K562 (cell line): ENCODE measurements at regions not wholly inside any gene's neighbourhood (a gene's known extent, or its start where the extent isn't known, plus 50 kb on each side); places are given as distances from the start of the nearest gene placed in this dataset.

Experiments
- ATAC-seq: fragments of 200-7000 bp; cut with Tn5 transposase; 3 replicates; pipeline ENCODE4 v1.9.1; 2020; ENCODE audit warnings: moderate library complexity
- BruUV-seq: library from RNA; stranded (reverse); fragments of 400-500 nt; replicated peaks from 2 replicates; lab custom pipeline; 2021; lab: Mats Ljungman, UMichigan
- CTCF ChIA-PET: fragments of 300-600 bp; formaldehyde crosslinking; extraction: SDS; loops from one replicate; lab custom pipeline; 2021; ENCODE audit warnings: low intra/inter-chr PET ratio; lab: Yijun Ruan, JAX
- POLR2A ChIA-PET: fragments of 300-600, 350-650 bp; sonication (Branson Sonifier 250); formaldehyde crosslinking; extraction: SDS; loops from one replicate; lab custom pipeline; 2021; ENCODE audit warnings: antibody characterized with exemption, inconsistent platforms; lab: Yijun Ruan, JAX
- DNase-seq, 4 experiments: peaks; one replicate each; pipeline versions ENCODE4 v3.0.0 to v3.0.0-alpha.2; 2011 to 2018; ENCODE audit warnings: low spot score in 3 of 4, mixed read lengths in 3 of 4; ENCODE audit errors: extremely low read depth in 1 of 4
- FAIRE-seq: peaks from 2 replicates; lab custom pipeline; 2011; peaks lifted over from hg19 to GRCh38; lab: Jason Lieb, UNC
- H2AFZ ChIP-seq: 2 replicates; pipeline ENCODE4 v1.6.0; 2011; ENCODE audit warnings: low read depth, low read length, control low read depth, inconsistent platforms
- H3K27ac ChIP-seq: fragments of 200-600 bp; 3 replicates; pipeline ENCODE4 v1.8.0; 2011; ENCODE audit warnings: low read depth, mild to moderate bottlenecking, control low read depth, inconsistent platforms, low read length, moderate library complexity, mixed read lengths; ENCODE audit errors: extremely low read depth
- H3K27me3 ChIP-seq, 2 experiments: fragments of 300-600 bp in 1 of 2; 2 replicates in 1 of 2; 3 replicates in 1 of 2; pipeline versions ENCODE4 v1.6.0 to v1.8.0; 2011; ENCODE audit warnings: inconsistent platforms in 2 of 2, low read length in 2 of 2, mild to moderate bottlenecking in 1 of 2, mixed read lengths in 1 of 2, moderate library complexity in 1 of 2; ENCODE audit not compliant: control insufficient read depth in 2 of 2, insufficient read depth in 2 of 2
- H3K36me3 ChIP-seq: fragments of 300-600 bp; 3 replicates; pipeline ENCODE4 v1.8.0; 2011; ENCODE audit warnings: mild to moderate bottlenecking, low read length, inconsistent platforms; ENCODE audit not compliant: control insufficient read depth, insufficient read depth
- H3K4me1 ChIP-seq, 2 experiments: fragments of 200-600 bp in 1 of 2; replicated peaks in 1 of 2; 2 replicates in 1 of 2; 3 replicates in 1 of 2; pipeline versions ENCODE4 v1.5.1 to v1.8.0; 2011; ENCODE audit warnings: inconsistent platforms in 2 of 2, low read length in 2 of 2, mild to moderate bottlenecking in 1 of 2, mixed read lengths in 1 of 2, moderate library complexity in 1 of 2; ENCODE audit not compliant: control insufficient read depth in 2 of 2, insufficient read depth in 2 of 2
- H3K4me2 ChIP-seq: 2 replicates; pipeline ENCODE4 v1.6.1; 2011; ENCODE audit warnings: low read length, control low read depth, inconsistent platforms, mixed read lengths; ENCODE audit not compliant: insufficient read depth
- H3K4me3 ChIP-seq: fragments of 200-600 bp; sonication (generic), shearing (Covaris generic); 2 replicates; pipeline ENCODE4 v1.5.1; 2016; ENCODE audit warnings: control low read depth, inconsistent platforms
- H3K79me2 ChIP-seq: fragments of 200-600 bp; 3 replicates; pipeline ENCODE4 v1.8.0; 2011; ENCODE audit warnings: low read length, inconsistent platforms; ENCODE audit not compliant: control insufficient read depth, insufficient read depth
- H3K9ac ChIP-seq, 2 experiments: 2 replicates each; pipeline versions ENCODE4 v1.6.0 to v1.6.1; 2011; ENCODE audit warnings: low read depth in 2 of 2, low read length in 2 of 2, control low read depth in 1 of 2, inconsistent platforms in 1 of 2, mild to moderate bottlenecking in 1 of 2, mixed read lengths in 1 of 2; ENCODE audit not compliant: insufficient read depth in 1 of 2
- H3K9me1 ChIP-seq: one replicate; pipeline ENCODE4 v1.6.0; 2011; ENCODE audit warnings: inconsistent platforms, mild to moderate bottlenecking, low read length, moderate library complexity; ENCODE audit not compliant: control insufficient read depth, insufficient read depth
- H3K9me3 ChIP-seq: replicated peaks from 2 replicates; pipeline ENCODE4 v1.5.1; 2011; ENCODE audit warnings: low read depth, low read length, inconsistent platforms; ENCODE audit not compliant: control insufficient read depth, insufficient read depth
- H4K20me1 ChIP-seq: replicated peaks from 2 replicates; pipeline ENCODE4 v1.6.1; 2011; ENCODE audit warnings: low read length, inconsistent platforms, mixed read lengths; ENCODE audit not compliant: control insufficient read depth, insufficient read depth
- ATF1 ChIP-seq, 2 experiments: fragments of 450-650 bp in 1 of 2; IDR thresholded peaks; 2 replicates each; pipeline ENCODE4 v1.6.1; 2016; ENCODE audit warnings: missing compliant biosample characterization in 1 of 2, missing genetic modification characterization in 1 of 2
- HMBOX1 ChIP-seq: sonication (generic); IDR thresholded peaks from 2 replicates; pipeline ENCODE4 v1.6.1; 2016
- PYGO2 ChIP-seq: fragments of 450-650 bp; IDR thresholded peaks from 2 replicates; pipeline ENCODE4 v1.6.1; 2016; ENCODE audit warnings: mild to moderate bottlenecking, missing genetic modification characterization, moderate library complexity, missing compliant biosample characterization
- SNIP1 ChIP-seq: fragments of 450-650 bp; IDR thresholded peaks from 2 replicates; pipeline ENCODE4 v1.7.1; 2017; ENCODE audit warnings: low read depth, mild to moderate bottlenecking
- TEAD2 ChIP-seq: fragments of 450-650 bp; IDR thresholded peaks from 2 replicates; pipeline ENCODE4 v1.6.1; 2016; ENCODE audit warnings: missing genetic modification characterization, control low read depth, missing compliant biosample characterization
- ZBTB2 ChIP-seq: fragments of 450-650 bp; IDR thresholded peaks from 2 replicates; pipeline ENCODE4 v1.6.1; 2016; ENCODE audit warnings: antibody characterized with exemption
- ZKSCAN8 ChIP-seq: fragments of 200-800 bp; sonication (Bioruptor generic); IDR thresholded peaks from 2 replicates; pipeline ENCODE4 v1.6.1; 2016; ENCODE audit warnings: missing genetic modification characterization, missing compliant biosample characterization
- ZNF184 ChIP-seq: sonication (generic); formaldehyde crosslinking; IDR thresholded peaks from 2 replicates; pipeline ENCODE4 v1.5.0; 2020; ENCODE audit warnings: missing genetic modification reagents
- WGBS: fragments of 100-300 bp; shearing (Covaris generic); methylation state at CpG from one replicate; pipeline ENCODE4 v1.1.6; 2016; ENCODE audit warnings: low coverage, mixed read lengths; ENCODE audit not compliant: insufficient coverage; ENCODE audit errors: missing lambda C conversion rate; 5-methylcytosine and 5-hydroxymethylcytosine counted together
- in situ Hi-C: fragments of 300-500 bp; cut with MboI; formaldehyde crosslinking; loops from 4 replicates; pipeline ENCODE4 v1.15.0; 2018; ENCODE audit warnings: inconsistent platforms, mixed read lengths
- intact Hi-C: fragments of 100-400 bp; cut with micrococcal nuclease; formaldehyde crosslinking; loops from 2 replicates; pipeline ENCODE4 v1.14.2; 2022

DNA sequence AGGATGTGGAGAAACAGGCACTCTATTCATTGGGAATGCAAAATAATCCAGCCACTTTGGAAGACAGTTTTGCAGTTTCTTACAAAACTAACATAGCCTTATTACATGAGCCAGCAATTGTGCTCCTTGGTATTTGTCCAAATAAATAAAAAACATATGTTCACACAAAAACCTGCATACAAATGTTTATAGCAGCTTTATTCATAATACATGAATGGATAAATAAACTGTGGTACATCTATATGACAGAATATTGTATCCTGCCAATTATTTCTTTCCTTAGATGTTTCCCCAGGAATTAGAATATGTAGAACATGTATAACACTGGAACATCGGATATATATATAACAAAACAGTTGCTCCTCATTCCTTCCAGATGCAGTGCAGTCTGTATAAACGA, 57.7 kb upstream of the VEGFC start:
- Histone ChIP-seq H3K27me3 (no peaks in the 10 kb centered on the region), H3K27ac (no peak overlapping the region), H3K4me2 (no peak overlapping the region), H3K79me2 (no peaks in the 10 kb centered on the region), H3K36me3 (no peaks in the 10 kb centered on the region), H2AFZ (no peak overlapping the region), H3K4me3 (no peak overlapping the region), H3K9ac (no peak overlapping the region), H3K9me3 (no peaks in the 10 kb centered on the region), H3K4me1 (no peaks in the 10 kb centered on the region), H3K9me1 (no peaks in the 10 kb centered on the region), H4K20me1 (no peaks in the 10 kb centered on the region)
- FAIRE-seq (no peak), ATAC-seq (no peak), DNase-seq (no peak)
- ChIA-PET CTCF (no interaction called here), POLR2A (no interaction called here)
- BruUV-seq, result no TSS peak
- in situ Hi-C loops (no loop called here), intact Hi-C loops (no loop called here)
- 0% methylated on average over 2 of the region's 2 CpGs for WGBS
- TF ChIP-seq ATF1 (CRISPR knock-in tag; IDR thresholded peaks at IDR 0.05), result no peak
- no peak for TF ChIP-seq ATF1 (tag; IDR thresholded peaks at IDR 0.05)
- no peak for TF ChIP-seq SNIP1
- TF ChIP-seq PYGO2 (tag), result no peak
- TF ChIP-seq ZKSCAN8, result no peak
- no peak for TF ChIP-seq HMBOX1
- no peak for TF ChIP-seq ZBTB2
- no peak for TF ChIP-seq TEAD2 (tag)
- no peak for TF ChIP-seq ZNF184
